H9 (cell line): ENCODE measurements at regions not wholly inside any gene's neighbourhood (a gene's known extent, or its start where the extent isn't known, plus 50 kb on each side); places are given as distances from the start of the nearest gene placed in this dataset.
A peak's percentile ranks its signal among the peaks of the same experiment; 100 is the strongest.

Source experiments
- DNase-seq: peaks from one replicate; pipeline ENCODE4 v3.0.0-alpha.2; 2017
- H2AFZ ChIP-seq: one replicate; pipeline ENCODE4 v1.6.1; 2013; ENCODE audit warnings: mild to moderate bottlenecking, low read length, control low read depth, moderate library complexity
- H2AK5ac ChIP-seq: 2 replicates; pipeline ENCODE4 v1.6.1; 2013; ENCODE audit warnings: low read length, control low read depth, mixed read lengths; ENCODE audit not compliant: insufficient read length
- H2BK120ac ChIP-seq: one replicate; pipeline ENCODE4 v1.6.1; 2013; ENCODE audit warnings: low read depth, mild to moderate bottlenecking, low read length, control low read depth, inconsistent platforms; ENCODE audit not compliant: poor library complexity, severe bottlenecking
- H2BK12ac ChIP-seq: 2 replicates; pipeline ENCODE4 v1.6.1; 2013; ENCODE audit warnings: low read length, control low read depth, mixed read lengths, low read depth; ENCODE audit not compliant: insufficient read length
- H2BK15ac ChIP-seq: 2 replicates; pipeline ENCODE4 v1.6.1; 2013; ENCODE audit warnings: low read depth, low read length, control low read depth
- H2BK20ac ChIP-seq: one replicate; pipeline ENCODE4 v1.6.1; 2013; ENCODE audit warnings: low read depth, mild to moderate bottlenecking, low read length, control low read depth, inconsistent platforms; ENCODE audit not compliant: poor library complexity, severe bottlenecking
- H2BK5ac ChIP-seq: 2 replicates; pipeline ENCODE4 v1.6.1; 2013; ENCODE audit warnings: low read length, control low read depth, mixed read lengths; ENCODE audit not compliant: insufficient read length
- H3K14ac ChIP-seq: 2 replicates; pipeline ENCODE4 v1.6.1; 2013; ENCODE audit warnings: low read length, control low read depth; ENCODE audit not compliant: insufficient read depth
- H3K18ac ChIP-seq: 2 replicates; pipeline ENCODE4 v1.6.1; 2013; ENCODE audit warnings: low read depth, mild to moderate bottlenecking, mixed read lengths, low read length, control low read depth; ENCODE audit not compliant: insufficient read length
- H3K23ac ChIP-seq: 2 replicates; pipeline ENCODE4 v1.6.1; 2013; ENCODE audit warnings: low read length, control low read depth, mixed read lengths, low read depth; ENCODE audit not compliant: insufficient read length
- H3K23me2 ChIP-seq: 2 replicates; pipeline ENCODE4 v1.6.1; 2013; ENCODE audit warnings: low read depth, mild to moderate bottlenecking, mixed read lengths, low read length, control low read depth; ENCODE audit not compliant: insufficient read length, poor library complexity, severe bottlenecking
- H3K27ac ChIP-seq: 2 replicates; pipeline ENCODE4 v1.5.1; 2013; ENCODE audit warnings: low read length, control low read depth, mixed read lengths, low read depth; ENCODE audit not compliant: insufficient read length
- H3K27me3 ChIP-seq: 2 replicates; pipeline ENCODE4 v1.6.1; 2013; ENCODE audit warnings: low read length, control low read depth, inconsistent platforms; ENCODE audit not compliant: insufficient read depth
- H3K4ac ChIP-seq: 2 replicates; pipeline ENCODE4 v1.6.1; 2013; ENCODE audit warnings: low read depth, mild to moderate bottlenecking, control low read depth, inconsistent platforms, low read length, moderate library complexity
- H3K4me1 ChIP-seq: 2 replicates; pipeline ENCODE4 v1.6.1; 2013; ENCODE audit warnings: low read length, control low read depth, inconsistent platforms; ENCODE audit not compliant: insufficient read depth
- H3K4me2 ChIP-seq: 2 replicates; pipeline ENCODE4 v1.6.1; 2013; ENCODE audit warnings: low read length, control low read depth, mixed read lengths; ENCODE audit not compliant: insufficient read length, insufficient read depth
- H3K56ac ChIP-seq: 2 replicates; pipeline ENCODE4 v1.6.1; 2013; ENCODE audit warnings: low read depth, mild to moderate bottlenecking, mixed read lengths, low read length, control low read depth; ENCODE audit not compliant: insufficient read length
- H3K79me1 ChIP-seq: 2 replicates; pipeline ENCODE4 v1.6.1; 2013; ENCODE audit warnings: low read depth, mild to moderate bottlenecking, moderate library complexity, low read length, control low read depth, inconsistent platforms; ENCODE audit not compliant: insufficient read depth, poor library complexity, severe bottlenecking
- H3K79me2 ChIP-seq: 2 replicates; pipeline ENCODE4 v1.6.1; 2013; ENCODE audit warnings: low read length, control low read depth, inconsistent platforms; ENCODE audit not compliant: insufficient read depth
- H3K9ac ChIP-seq: 2 replicates; pipeline ENCODE4 v1.6.1; 2013; ENCODE audit warnings: low read length, control low read depth, mixed read lengths; ENCODE audit not compliant: insufficient read length; ENCODE audit errors: extremely low read depth
- H3K9me3 ChIP-seq: one replicate; pipeline ENCODE4 v1.6.1; 2013; ENCODE audit warnings: low read depth, low read length, inconsistent platforms; ENCODE audit not compliant: control insufficient read depth
- H3T11ph ChIP-seq: one replicate; pipeline ENCODE4 v1.6.1; 2013; ENCODE audit warnings: mild to moderate bottlenecking, low read length, control low read depth, inconsistent platforms
- H4K20me1 ChIP-seq: one replicate; pipeline ENCODE4 v1.6.1; 2013; ENCODE audit not compliant: control insufficient read depth, insufficient read length, insufficient read depth
- H4K5ac ChIP-seq: 2 replicates; pipeline ENCODE4 v1.6.1; 2013; ENCODE audit warnings: low read depth, mild to moderate bottlenecking, mixed read lengths, low read length, control low read depth; ENCODE audit not compliant: insufficient read length
- H4K8ac ChIP-seq: replicated peaks from 2 replicates; pipeline ENCODE4 v1.6.1; 2013; ENCODE audit warnings: low read length, control low read depth, mixed read lengths, low read depth; ENCODE audit not compliant: insufficient read length
- H4K91ac ChIP-seq: 2 replicates; pipeline ENCODE4 v1.6.1; 2013; ENCODE audit warnings: low read depth, mild to moderate bottlenecking, moderate library complexity, mixed read lengths, low read length, control low read depth; ENCODE audit not compliant: insufficient read length
- H3K27ac Mint-ChIP-seq, 3 experiments: 2 replicates in 2 of 3; 3 replicates in 1 of 3; pipeline ENCODE4 v1.8.0; 2020 to 2021; ENCODE audit warnings: mixed read lengths in 3 of 3, mild to moderate bottlenecking in 1 of 3, moderate library complexity in 1 of 3
- H3K27me3 Mint-ChIP-seq: 2 replicates; pipeline ENCODE4 v1.8.0; 2021; ENCODE audit warnings: low read depth, mild to moderate bottlenecking, moderate library complexity, mixed read lengths
- H3K36me3 Mint-ChIP-seq, 3 experiments: 2 replicates in 2 of 3; 3 replicates in 1 of 3; pipeline ENCODE4 v1.8.0; 2020 to 2021; ENCODE audit warnings: low read depth in 3 of 3, mixed read lengths in 3 of 3; ENCODE audit not compliant: insufficient read depth in 1 of 3
- H3K4me1 Mint-ChIP-seq, 2 experiments: 2 replicates each; pipeline ENCODE4 v1.8.0; 2020; ENCODE audit warnings: mixed read lengths in 2 of 2
- H3K4me3 Mint-ChIP-seq, 2 experiments: 2 replicates in 1 of 2; 3 replicates in 1 of 2; pipeline ENCODE4 v1.8.0; 2020 to 2021; ENCODE audit warnings: mild to moderate bottlenecking in 2 of 2, mixed read lengths in 2 of 2, moderate library complexity in 1 of 2
- H3K9me3 Mint-ChIP-seq, 2 experiments: 2 replicates in 1 of 2; 3 replicates in 1 of 2; pipeline ENCODE4 v1.8.0; 2020; ENCODE audit warnings: mild to moderate bottlenecking in 2 of 2, mixed read lengths in 2 of 2, moderate library complexity in 1 of 2
- CTCF ChIP-seq: fragments of 200-600 bp; sonication (generic); conservative IDR thresholded peaks from 3 replicates; pipeline ENCODE4 v1.8.0; 2021; ENCODE audit warnings: antibody characterized with exemption, mild to moderate bottlenecking
- WGBS: extraction: QIAGEN DNeasy Blood & Tissue Kit; methylation state at CpG from one replicate; pipeline ENCODE4 v1.1.7; 2013; ENCODE audit warnings: missing lambda C conversion rate, low lambda C conversion rate, mixed read lengths; ENCODE audit not compliant: insufficient read length; ENCODE audit errors: extremely low coverage; 5-methylcytosine and 5-hydroxymethylcytosine counted together

GRCh38 chr16:52076332-52076731 lies 470.6 kb downstream of the TOX3 start:
- H2BK15ac ChIP-seq, result no peak overlapping the region
- no peak overlapping the region for H3K4ac ChIP-seq
- no peak overlapping the region for H2BK5ac ChIP-seq
- H3K79me1 ChIP-seq, result no peaks in the 10 kb centered on the region
- no peaks in the 10 kb centered on the region for H3K4me1 ChIP-seq
- H3K23ac ChIP-seq, result no peak overlapping the region
- H3K4me3 Mint-ChIP-seq, result no peak overlapping the region
- no peak overlapping the region for H3T11ph ChIP-seq
- no peak overlapping the region for H3K4me2 ChIP-seq
- H3K36me3 Mint-ChIP-seq, result no peaks in the 10 kb centered on the region
- no peaks in the 10 kb centered on the region for H3K9me3 Mint-ChIP-seq
- H2AFZ ChIP-seq, result no peak overlapping the region
- no peak overlapping the region for H3K14ac ChIP-seq
- H3K4me1 Mint-ChIP-seq, result peaks cover 7 to 8% of the 10 kb centered on the region in 2 experiments
- H3K27ac Mint-ChIP-seq, result no peak overlapping the region
- no peak overlapping the region for H2BK20ac ChIP-seq
- no peak overlapping the region for H3K56ac ChIP-seq
- H2BK12ac ChIP-seq, result no peak overlapping the region
- H3K9me3 ChIP-seq, result no peaks in the 10 kb centered on the region
- no peak overlapping the region for H2BK120ac ChIP-seq
- no peak overlapping the region for H3K9ac ChIP-seq
- no peaks in the 10 kb centered on the region for H3K27me3 Mint-ChIP-seq
- no peak overlapping the region for H3K27ac ChIP-seq
- no peak overlapping the region for H4K5ac ChIP-seq
- H4K91ac ChIP-seq, result no peak overlapping the region
- TF ChIP-seq CTCF, result no peak
- no CpG with 5 or more reads among the region's 6 CpGs for WGBS
- no peaks in the 10 kb centered on the region for H3K27me3 ChIP-seq
- H3K23me2 ChIP-seq, result no peaks in the 10 kb centered on the region
- no peaks in the 10 kb centered on the region for H4K20me1 ChIP-seq
- H3K18ac ChIP-seq, result no peak overlapping the region
- H3K79me2 ChIP-seq, result no peaks in the 10 kb centered on the region
- no peak overlapping the region for H2AK5ac ChIP-seq
- no peak overlapping the region for H4K8ac ChIP-seq
- DNase-seq, result peak; percentile 28
